HL-60 (cell line): ENCODE measurements at regions not wholly inside any gene's neighbourhood (a gene's known extent, or its start where the extent isn't known, plus 50 kb on each side); places are given as distances from the start of the nearest gene placed in this dataset.

Experiments used
- DNase-seq, 2 experiments: peaks; one replicate each; pipeline ENCODE4 v3.0.0-alpha.2; 2010 to 2020; ENCODE audit warnings: low read depth in 1 of 2, low spot score in 1 of 2
- H3K27ac ChIP-seq: fragments of 250-450 bp; sonication (Bioruptor Pico); replicated peaks from 2 replicates; pipeline ENCODE4 v1.5.1; 2020; ENCODE audit warnings: mild to moderate bottlenecking, moderate library complexity
- H3K27me3 ChIP-seq: fragments of 250-450 bp; sonication (Bioruptor Pico); 2 replicates; pipeline ENCODE4 v1.5.1; 2021; ENCODE audit warnings: mild to moderate bottlenecking, moderate library complexity; ENCODE audit not compliant: insufficient read depth, poor library complexity, severe bottlenecking
- H3K4me3 ChIP-seq: replicated peaks from 2 replicates; pipeline ENCODE4 v1.5.1; 2011; ENCODE audit warnings: mild to moderate bottlenecking, control low read depth, low read length; ENCODE audit not compliant: insufficient read depth
- CTCF ChIP-seq: IDR thresholded peaks from one replicate; pipeline ENCODE4 v1.5.1; 2011; ENCODE audit warnings: low read length, control low read depth, inconsistent platforms; ENCODE audit not compliant: insufficient read depth
- GABPA ChIP-seq: IDR thresholded peaks from 2 replicates; pipeline ENCODE4 v1.6.1; 2012; ENCODE audit warnings: low read depth
- POLR2AphosphoS5 ChIP-seq: IDR thresholded peaks from 2 replicates; pipeline ENCODE4 v1.6.1; 2012; ENCODE audit warnings: low read depth
- SPI1 ChIP-seq: IDR thresholded peaks from 2 replicates; pipeline ENCODE4 v1.6.1; 2012; ENCODE audit warnings: low read depth, mild to moderate bottlenecking, borderline replicate concordance
- TF ChIP-seq, protein P1 (sequence below): IDR thresholded peaks from 2 replicates; pipeline ENCODE4 v1.6.1; 2012; ENCODE audit warnings: low read depth; ENCODE audit not compliant: insufficient replicate concordance

GRCh38 chr3:98964784-98965183 is 63.3 kb upstream of the DCBLD2 start:
- H3K27me3 ChIP-seq = no peaks in the 10 kb centered on the region
- H3K27ac ChIP-seq = no peak overlapping the region
- no peak overlapping the region for H3K4me3 ChIP-seq
- DNase-seq = no peak
- TF ChIP-seq POLR2AphosphoS5 (no peak), CTCF (no peak), SPI1 (no peak), GABPA (no peak)
- TF ChIP-seq, protein P1, sequence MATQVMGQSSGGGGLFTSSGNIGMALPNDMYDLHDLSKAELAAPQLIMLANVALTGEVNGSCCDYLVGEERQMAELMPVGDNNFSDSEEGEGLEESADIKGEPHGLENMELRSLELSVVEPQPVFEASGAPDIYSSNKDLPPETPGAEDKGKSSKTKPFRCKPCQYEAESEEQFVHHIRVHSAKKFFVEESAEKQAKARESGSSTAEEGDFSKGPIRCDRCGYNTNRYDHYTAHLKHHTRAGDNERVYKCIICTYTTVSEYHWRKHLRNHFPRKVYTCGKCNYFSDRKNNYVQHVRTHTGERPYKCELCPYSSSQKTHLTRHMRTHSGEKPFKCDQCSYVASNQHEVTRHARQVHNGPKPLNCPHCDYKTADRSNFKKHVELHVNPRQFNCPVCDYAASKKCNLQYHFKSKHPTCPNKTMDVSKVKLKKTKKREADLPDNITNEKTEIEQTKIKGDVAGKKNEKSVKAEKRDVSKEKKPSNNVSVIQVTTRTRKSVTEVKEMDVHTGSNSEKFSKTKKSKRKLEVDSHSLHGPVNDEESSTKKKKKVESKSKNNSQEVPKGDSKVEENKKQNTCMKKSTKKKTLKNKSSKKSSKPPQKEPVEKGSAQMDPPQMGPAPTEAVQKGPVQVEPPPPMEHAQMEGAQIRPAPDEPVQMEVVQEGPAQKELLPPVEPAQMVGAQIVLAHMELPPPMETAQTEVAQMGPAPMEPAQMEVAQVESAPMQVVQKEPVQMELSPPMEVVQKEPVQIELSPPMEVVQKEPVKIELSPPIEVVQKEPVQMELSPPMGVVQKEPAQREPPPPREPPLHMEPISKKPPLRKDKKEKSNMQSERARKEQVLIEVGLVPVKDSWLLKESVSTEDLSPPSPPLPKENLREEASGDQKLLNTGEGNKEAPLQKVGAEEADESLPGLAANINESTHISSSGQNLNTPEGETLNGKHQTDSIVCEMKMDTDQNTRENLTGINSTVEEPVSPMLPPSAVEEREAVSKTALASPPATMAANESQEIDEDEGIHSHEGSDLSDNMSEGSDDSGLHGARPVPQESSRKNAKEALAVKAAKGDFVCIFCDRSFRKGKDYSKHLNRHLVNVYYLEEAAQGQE = no peak

GRCh38 chr3:98963546-98963945 is 62.1 kb upstream of the DCBLD2 start:
- H3K27ac ChIP-seq = no peak overlapping the region

DNA sequence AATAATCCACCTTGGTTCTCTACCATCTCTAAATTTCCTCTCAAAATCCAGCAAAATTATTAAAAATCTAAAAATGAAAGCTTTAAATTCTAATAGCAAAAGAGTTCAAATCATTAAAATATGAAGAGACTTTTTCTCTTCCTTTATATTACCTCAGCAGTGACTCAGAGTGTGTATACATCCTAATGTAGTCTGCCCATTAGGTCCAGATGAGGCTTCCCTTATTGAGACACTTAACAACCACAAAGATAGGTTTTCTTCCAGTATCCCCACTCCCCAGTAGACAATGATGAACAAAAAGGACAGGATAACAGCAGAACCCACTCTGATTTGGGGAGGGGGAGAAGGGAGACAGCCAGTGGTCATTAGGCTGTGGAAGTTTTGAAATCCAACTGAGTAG is 61.5 kb upstream of the DCBLD2 start:
- TF ChIP-seq GABPA = no peak
- no peaks in the 10 kb centered on the region for H3K27me3 ChIP-seq
- no peak overlapping the region for H3K4me3 ChIP-seq
- no peak overlapping the region for H3K27ac ChIP-seq
- no peak for DNase-seq

More at GRCh38 chr3:98963546-98963945, 62.1 kb upstream of the DCBLD2 start:
- no peaks in the 10 kb centered on the region for H3K27me3 ChIP-seq
- no peak for DNase-seq
- TF ChIP-seq GABPA = no peak
- no peak for TF ChIP-seq CTCF
- no peak for TF ChIP-seq SPI1
- TF ChIP-seq POLR2AphosphoS5 = no peak
- TF ChIP-seq, protein P1 = no peak
- no peak overlapping the region for H3K4me3 ChIP-seq

- Histone ChIP-seq H3K27me3 (no peaks in the 10 kb centered on the region), H3K4me3 (no peak overlapping the region), H3K27ac (no peak overlapping the region)
- TF ChIP-seq SPI1 = no peak
- TF ChIP-seq POLR2AphosphoS5 = no peak
- TF ChIP-seq GABPA = no peak
- TF ChIP-seq, protein P1 = no peak
- TF ChIP-seq CTCF = no peak
- no peak for DNase-seq
Measured at GRCh38 chr3:98962189-98962930, 60.9 kb upstream of the DCBLD2 start.
